ENCODE measurements at regions not wholly inside any gene's neighbourhood (a gene's known extent, or its start where the extent isn't known, plus 50 kb on each side); places are given as distances from the start of the nearest gene placed in this dataset.
"Not testable (repeated sequence)": the region's sequence is repeated elsewhere in the genome, so short reads cannot be mapped to it uniquely, and the experiment has no call there.

GRCh38 chr5:71924980-71925379, 182.3 kb upstream of the MAP1B start:
- H3K9me3 Mint-ChIP-seq, result peaks cover 11% of the 10 kb centered on the region
- H3K4me3 Mint-ChIP-seq, result no peak overlapping the region
- intact Hi-C loops (cut with micrococcal nuclease), result loop anchor here (5.0 kb wide), 1 partner anchor 143 kb away; no protein-coding TSS in a partner anchor
- no peaks in the 10 kb centered on the region for H3K4me1 Mint-ChIP-seq (ENCODE audit: low read depth)
- no peak for DNase-seq
- CTCF ChIA-PET, result no interaction called here
- peaks cover 11% of the 10 kb centered on the region for H3K27me3 Mint-ChIP-seq (ENCODE audit: low read depth)
- no peaks in the 10 kb centered on the region for H3K36me3 Mint-ChIP-seq (ENCODE audit: low read depth)
- H3K27ac Mint-ChIP-seq, result no peak overlapping the region

DNA sequence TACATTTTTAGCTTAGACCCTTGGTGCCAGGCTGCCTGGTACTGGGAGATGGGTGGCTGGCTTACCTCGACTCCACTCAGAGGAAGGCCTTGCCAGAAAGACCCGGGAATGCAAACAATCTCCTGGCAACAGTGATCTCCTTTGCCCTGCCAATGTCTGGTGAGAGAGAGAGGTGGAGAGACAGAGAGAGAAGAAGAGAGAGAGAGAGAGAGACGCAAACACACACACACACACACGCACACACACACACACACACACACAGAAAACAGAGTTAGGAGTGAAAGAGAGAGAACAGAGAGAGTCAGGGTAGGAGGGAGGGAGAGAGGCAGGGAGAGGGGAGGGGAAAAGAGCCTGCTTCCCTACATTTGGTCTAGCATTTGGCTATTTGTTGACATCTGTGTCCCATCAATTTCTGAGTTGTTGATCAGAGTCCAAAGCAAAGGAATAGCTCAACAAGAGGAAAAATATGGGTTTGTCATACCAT, 181.6 kb upstream of the MAP1B start:
- Mint-ChIP-seq H3K4me1 (ENCODE audit: low read depth) (no peaks in the 10 kb centered on the region), H3K36me3 (ENCODE audit: low read depth) (no peaks in the 10 kb centered on the region), H3K27me3 (ENCODE audit: low read depth) (peaks cover 11% of the 10 kb centered on the region), H3K27ac (no peak overlapping the region), H3K9me3 (peaks cover 11% of the 10 kb centered on the region), H3K4me3 (no peak overlapping the region)
- intact Hi-C loops (cut with micrococcal nuclease), result no loop called here
- CTCF ChIA-PET, result no interaction called here
- no peak for DNase-seq

- CTCF ChIA-PET, result no interaction called here
Measured at GRCh38 chr5:71929003-71929402, 178.3 kb upstream of the MAP1B start.

DNA sequence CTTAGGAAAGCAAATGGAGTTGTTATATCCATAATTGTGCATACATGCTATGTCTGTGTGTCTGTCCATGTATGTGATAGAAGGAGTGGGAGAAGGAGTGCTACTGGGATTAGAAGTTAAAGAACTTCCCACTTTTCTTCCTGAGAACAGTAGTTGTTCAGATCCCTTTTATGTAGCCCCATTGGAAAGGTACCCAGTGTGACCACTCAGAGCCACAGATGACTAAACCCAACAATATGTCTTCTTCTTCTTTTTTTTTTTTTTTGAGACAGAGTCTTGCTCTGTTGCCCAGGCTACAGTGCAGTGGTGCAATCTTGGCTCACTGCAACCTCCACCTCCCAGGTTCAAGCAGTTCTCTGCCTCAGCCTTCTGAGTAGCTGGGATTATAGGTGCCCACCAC, 176.7 kb upstream of the MAP1B start:
- not testable (repeated sequence) for H3K36me3 Mint-ChIP-seq (ENCODE audit: low read depth); H3K4me1 Mint-ChIP-seq (ENCODE audit: low read depth)

More at GRCh38 chr5:71929003-71929402, 178.3 kb upstream of the MAP1B start:
- H3K36me3 Mint-ChIP-seq (ENCODE audit: low read depth), result no peaks in the 10 kb centered on the region
- H3K27ac Mint-ChIP-seq, result no peak overlapping the region
- no peak for DNase-seq
- intact Hi-C loops (cut with micrococcal nuclease), result no loop called here
- H3K4me1 Mint-ChIP-seq (ENCODE audit: low read depth), result no peaks in the 10 kb centered on the region
- peaks cover 11% of the 10 kb centered on the region for H3K9me3 Mint-ChIP-seq
- H3K27me3 Mint-ChIP-seq (ENCODE audit: low read depth), result peaks cover 11% of the 10 kb centered on the region
- H3K4me3 Mint-ChIP-seq, result no peak overlapping the region

DNA sequence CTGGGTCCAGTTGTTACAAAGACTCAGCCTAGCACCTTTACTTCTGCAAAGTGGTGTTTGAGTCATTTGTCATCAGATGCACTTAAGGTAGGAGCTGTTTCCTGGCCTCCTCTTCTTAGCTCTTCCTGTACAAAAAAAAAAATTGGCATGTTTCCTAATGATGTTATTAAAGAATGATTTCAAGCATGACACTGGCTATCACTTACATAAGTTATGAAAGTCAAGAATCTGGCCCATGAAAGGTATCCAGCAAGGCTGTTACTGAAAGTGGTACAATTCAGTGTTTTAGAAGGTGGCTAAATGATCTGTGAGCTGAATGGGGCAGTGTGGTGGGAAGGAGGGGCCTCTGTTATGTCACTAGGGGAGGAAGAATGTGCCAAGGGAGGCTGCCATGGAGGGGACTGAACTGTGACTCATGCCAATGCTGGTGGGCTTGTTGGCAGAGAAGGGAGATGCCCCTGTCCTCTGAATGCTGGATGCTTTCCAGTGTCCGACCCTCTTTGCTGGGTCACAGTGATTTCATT, 175.1 kb upstream of the MAP1B start:
- no peak overlapping the region for H3K4me3 Mint-ChIP-seq
- no peak for DNase-seq
- CTCF ChIA-PET, result no interaction called here
- no peak overlapping the region for H3K27ac Mint-ChIP-seq
- H3K27me3 Mint-ChIP-seq (ENCODE audit: low read depth), result peaks cover 8% of the 10 kb centered on the region
- no peaks in the 10 kb centered on the region for H3K36me3 Mint-ChIP-seq (ENCODE audit: low read depth)
- intact Hi-C loops (cut with micrococcal nuclease), result no loop called here
- H3K9me3 Mint-ChIP-seq, result peaks cover 11% of the 10 kb centered on the region
- no peaks in the 10 kb centered on the region for H3K4me1 Mint-ChIP-seq (ENCODE audit: low read depth)

More for the DNA sequence above, 176.7 kb upstream of the MAP1B start:
- H3K4me3 Mint-ChIP-seq; H3K27ac Mint-ChIP-seq; DNase-seq; intact Hi-C loops (cut with micrococcal nuclease); H3K27me3 Mint-ChIP-seq (ENCODE audit: low read depth); CTCF ChIA-PET: not testable (repeated sequence)
- peaks cover 13% of the 10 kb centered on the region for H3K9me3 Mint-ChIP-seq

DNA sequence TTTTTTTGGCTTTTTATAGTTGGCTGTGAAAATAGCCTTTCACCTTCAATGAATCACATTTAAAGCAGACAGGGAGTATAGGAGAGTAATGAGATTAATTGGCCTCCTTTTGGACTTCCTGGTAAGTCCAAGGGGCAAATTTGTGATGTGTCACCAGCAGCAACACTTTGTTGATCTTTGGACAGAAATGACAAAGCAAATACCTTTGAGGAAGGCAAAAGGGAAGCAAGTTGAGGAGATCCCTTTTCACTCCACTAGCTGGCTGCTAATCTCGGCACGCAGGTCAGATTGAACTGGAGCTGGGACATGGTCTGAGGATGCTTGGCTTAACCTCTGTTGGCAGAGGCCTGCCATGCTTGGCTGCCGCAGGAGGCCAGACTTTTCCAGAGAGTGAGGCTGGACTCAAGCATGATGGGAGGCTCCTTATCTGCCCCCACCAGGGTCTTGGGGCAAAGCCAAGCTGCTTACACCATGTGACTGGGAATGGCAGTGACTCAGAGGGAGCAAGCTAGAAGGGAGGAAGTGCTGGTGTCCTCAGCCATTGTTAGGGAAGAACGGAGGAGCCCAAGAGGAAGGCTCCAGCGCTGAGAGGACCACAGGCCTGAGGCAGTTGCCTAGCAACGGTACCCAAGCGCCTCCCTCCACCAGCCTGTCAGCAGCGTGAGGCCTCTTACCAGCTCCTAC, 174.5 kb upstream of the MAP1B start:
- Mint-ChIP-seq H3K4me1 (ENCODE audit: low read depth) (no peaks in the 10 kb centered on the region), H3K27me3 (ENCODE audit: low read depth) (peaks cover 4% of the 10 kb centered on the region), H3K9me3 (peaks cover 4% of the 10 kb centered on the region), H3K36me3 (ENCODE audit: low read depth) (no peaks in the 10 kb centered on the region), H3K4me3 (no peak overlapping the region), H3K27ac (no peak overlapping the region)
- intact Hi-C loops (cut with micrococcal nuclease), result no loop called here
- no peak for DNase-seq
- CTCF ChIA-PET, result no interaction called here

GRCh38 chr5:71934322-71934721, 173.0 kb upstream of the MAP1B start:
- CTCF ChIA-PET, result interaction anchor here (0.7 kb wide), 1 partner anchor 1188 kb away, joined by 4 read pairs; no protein-coding TSS in a partner anchor
- Mint-ChIP-seq H3K4me3 (no peak overlapping the region), H3K4me1 (ENCODE audit: low read depth) (no peaks in the 10 kb centered on the region), H3K36me3 (ENCODE audit: low read depth) (no peaks in the 10 kb centered on the region), H3K27me3 (ENCODE audit: low read depth) (peaks cover 8% of the 10 kb centered on the region), H3K27ac (no peak overlapping the region), H3K9me3 (peaks cover 2% of the 10 kb centered on the region)
- intact Hi-C loops (cut with micrococcal nuclease), result no loop called here
- DNase-seq, result no peak

GRCh38 chr5:71937921-71938698, 169.2 kb upstream of the MAP1B start:
- Mint-ChIP-seq H3K4me3 (no peak overlapping the region), H3K36me3 (ENCODE audit: low read depth) (no peaks in the 10 kb centered on the region), H3K9me3 (peaks cover 2% of the 10 kb centered on the region), H3K4me1 (ENCODE audit: low read depth) (no peaks in the 10 kb centered on the region), H3K27ac (no peak overlapping the region), H3K27me3 (ENCODE audit: low read depth) (peaks cover 7% of the 10 kb centered on the region)
- no peak for DNase-seq
- intact Hi-C loops (cut with micrococcal nuclease), result no loop called here
- CTCF ChIA-PET, result no interaction called here

- peaks cover 7% of the 10 kb centered on the region for H3K27me3 Mint-ChIP-seq (ENCODE audit: low read depth)
- H3K9me3 Mint-ChIP-seq, result peaks cover 2% of the 10 kb centered on the region
- no peak overlapping the region for H3K27ac Mint-ChIP-seq
- intact Hi-C loops (cut with micrococcal nuclease), result no loop called here
- DNase-seq, result no peak
- CTCF ChIA-PET, result no interaction called here
- no peaks in the 10 kb centered on the region for H3K36me3 Mint-ChIP-seq (ENCODE audit: low read depth)
- no peak overlapping the region for H3K4me3 Mint-ChIP-seq
- H3K4me1 Mint-ChIP-seq (ENCODE audit: low read depth), result no peaks in the 10 kb centered on the region
Measured at GRCh38 chr5:71938895-71939294, 168.4 kb upstream of the MAP1B start.

GRCh38 chr5:71939452-71940230, 167.6 kb upstream of the MAP1B start:
- CTCF ChIA-PET, result no interaction called here
- no peak for DNase-seq

DNA sequence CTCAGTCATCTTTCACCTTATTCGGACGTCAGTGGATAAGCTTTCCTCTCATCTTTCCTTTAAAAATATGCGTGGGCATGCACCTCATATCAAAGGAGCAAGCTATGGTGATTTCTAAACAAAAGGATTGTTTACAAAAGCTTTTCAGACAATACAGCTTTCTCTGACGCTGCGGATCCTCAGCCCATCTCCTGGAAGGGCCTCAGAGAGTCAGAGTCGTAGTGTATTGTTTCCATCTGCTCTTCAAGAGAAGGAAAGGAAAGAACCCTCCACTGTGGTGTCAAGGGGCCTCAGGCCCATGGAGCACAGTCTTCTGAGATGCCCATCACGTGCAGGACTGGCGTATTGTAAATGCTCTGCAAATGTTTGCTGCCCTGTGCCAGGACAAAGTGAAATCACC, 163.4 kb upstream of the MAP1B start:
- intact Hi-C loops (cut with micrococcal nuclease), result no loop called here
- Mint-ChIP-seq H3K4me1 (ENCODE audit: low read depth) (no peaks in the 10 kb centered on the region), H3K27ac (no peak overlapping the region), H3K4me3 (no peak overlapping the region), H3K27me3 (ENCODE audit: low read depth) (peaks cover 4% of the 10 kb centered on the region), H3K9me3 (peaks cover under 1% of the 10 kb centered on the region), H3K36me3 (ENCODE audit: low read depth) (no peaks in the 10 kb centered on the region)
- CTCF ChIA-PET, result interaction anchor here (0.7 kb wide), 1 partner anchor 372 kb away, joined by 3 read pairs; no protein-coding TSS in a partner anchor
- DNase-seq, result no peak

More at GRCh38 chr5:71939452-71940230, 167.6 kb upstream of the MAP1B start:
- H3K4me3 Mint-ChIP-seq, result no peak overlapping the region
- intact Hi-C loops (cut with micrococcal nuclease), result no loop called here
- peaks cover 7% of the 10 kb centered on the region for H3K27me3 Mint-ChIP-seq (ENCODE audit: low read depth)
- H3K36me3 Mint-ChIP-seq (ENCODE audit: low read depth), result no peaks in the 10 kb centered on the region
- peaks cover 2% of the 10 kb centered on the region for H3K9me3 Mint-ChIP-seq
- H3K4me1 Mint-ChIP-seq (ENCODE audit: low read depth), result no peaks in the 10 kb centered on the region
- no peak overlapping the region for H3K27ac Mint-ChIP-seq

GRCh38 chr5:71945436-71945835, 161.8 kb upstream of the MAP1B start:
- Mint-ChIP-seq H3K27me3 (ENCODE audit: low read depth) (no peaks in the 10 kb centered on the region), H3K27ac (no peak overlapping the region), H3K4me3 (no peak overlapping the region), H3K36me3 (ENCODE audit: low read depth) (no peaks in the 10 kb centered on the region), H3K9me3 (peaks cover 3% of the 10 kb centered on the region), H3K4me1 (ENCODE audit: low read depth) (no peaks in the 10 kb centered on the region)
- DNase-seq, result no peak
- CTCF ChIA-PET, result no interaction called here
- intact Hi-C loops (cut with micrococcal nuclease), result no loop called here
